H1 (cell line): ENCODE measurements at regions not wholly inside any gene's neighbourhood (a gene's known extent, or its start where the extent isn't known, plus 50 kb on each side); places are given as distances from the start of the nearest gene placed in this dataset.

Experiments
- CTCF ChIA-PET: fragments of 300-600 bp; sonication (Branson Sonifier 250); formaldehyde crosslinking; loops from one replicate; lab custom pipeline; 2021; ENCODE audit not compliant: partially characterized antibody; lab: Charles Lee
- POLR2A ChIA-PET: fragments of 300-600 bp; sonication (Branson Sonifier 250); formaldehyde crosslinking; loops from one replicate; lab custom pipeline; 2021; ENCODE audit warnings: inconsistent platforms; ENCODE audit not compliant: partially characterized antibody; lab: Charles Lee
- DNase-seq, 2 experiments: peaks; one replicate each; pipeline versions ENCODE4 v3.0.0 to v3.0.0-alpha.2; 2010 to 2022; ENCODE audit warnings: low spot score in 2 of 2, low read depth in 1 of 2, mixed read lengths in 1 of 2
- FAIRE-seq: peaks from 2 replicates; lab custom pipeline; 2011; peaks lifted over from hg19 to GRCh38; lab: Jason Lieb, UNC
- H2AFZ ChIP-seq: 2 replicates; pipeline ENCODE4 v1.8.1; 2012; ENCODE audit warnings: low read length, inconsistent platforms
- H2AK5ac ChIP-seq: 2 replicates; pipeline ENCODE4 v1.6.1; 2013; ENCODE audit warnings: low read depth, low read length
- H2BK120ac ChIP-seq: replicated peaks from 2 replicates; pipeline ENCODE3; 2013; ENCODE audit warnings: low read depth, low read length, inconsistent platforms
- H2BK12ac ChIP-seq: 2 replicates; pipeline ENCODE4 v1.6.1; 2013; ENCODE audit warnings: low read depth, low read length
- H2BK15ac ChIP-seq: 2 replicates; pipeline ENCODE4 v1.6.1; 2013; ENCODE audit warnings: low read length
- H2BK20ac ChIP-seq: 2 replicates; pipeline ENCODE4 v1.6.1; 2013; ENCODE audit warnings: low read length
- H2BK5ac ChIP-seq: 2 replicates; pipeline ENCODE4 v1.6.1; 2013; ENCODE audit warnings: low read depth, low read length
- H3K14ac ChIP-seq: 2 replicates; pipeline ENCODE4 v1.6.1; 2013; ENCODE audit warnings: inconsistent platforms; ENCODE audit not compliant: insufficient read length
- H3K18ac ChIP-seq: 2 replicates; pipeline ENCODE4 v1.6.1; 2013; ENCODE audit warnings: low read length; ENCODE audit errors: extremely low read depth
- H3K23ac ChIP-seq: 2 replicates; pipeline ENCODE4 v1.6.1; 2013; ENCODE audit warnings: inconsistent platforms; ENCODE audit not compliant: insufficient read length
- H3K23me2 ChIP-seq: 2 replicates; pipeline ENCODE4 v1.6.1; 2013; ENCODE audit warnings: low read depth, low read length
- H3K27ac ChIP-seq: 2 replicates; pipeline ENCODE4 v1.6.1; 2011; ENCODE audit warnings: low read depth, low read length, inconsistent platforms
- H3K27me3 ChIP-seq, 4 experiments: replicated peaks in 1 of 4; 1 replicate in 1 of 4; 2 replicates in 3 of 4; pipeline versions ENCODE4 v1.6.1 to v1.8.1; 2011 to 2013; ENCODE audit warnings: low read length in 3 of 4, mild to moderate bottlenecking in 3 of 4, inconsistent platforms in 2 of 4, mixed read lengths in 2 of 4, moderate library complexity in 1 of 4; ENCODE audit not compliant: control insufficient read depth in 3 of 4, insufficient read depth in 3 of 4; ENCODE audit errors: extremely low read depth in 1 of 4
- H3K36me3 ChIP-seq, 4 experiments: 2 replicates each; pipeline versions ENCODE4 v1.6.1 to v1.8.1; 2011 to 2013; ENCODE audit warnings: mild to moderate bottlenecking in 4 of 4, low read length in 3 of 4, moderate library complexity in 2 of 4, control low read depth in 1 of 4, inconsistent platforms in 1 of 4; ENCODE audit not compliant: insufficient read depth in 4 of 4, control insufficient read depth in 2 of 4
- H3K4ac ChIP-seq: replicated peaks from 2 replicates; pipeline ENCODE3; 2013; ENCODE audit warnings: low read length, low read depth, mixed read lengths, inconsistent platforms; ENCODE audit not compliant: insufficient read length
- H3K4me1 ChIP-seq, 4 experiments: replicated peaks in 1 of 4; 1 replicate in 1 of 4; 2 replicates in 3 of 4; pipeline versions ENCODE4 v1.6.1 to v1.8.1; 2011 to 2013; ENCODE audit warnings: low read length in 3 of 4, inconsistent platforms in 2 of 4, mixed read lengths in 1 of 4; ENCODE audit not compliant: insufficient read depth in 4 of 4, control insufficient read depth in 3 of 4
- H3K4me2 ChIP-seq, 2 experiments: 2 replicates each; pipeline versions ENCODE4 v1.6.1 to v1.8.1; 2011 to 2013; ENCODE audit warnings: low read depth in 2 of 2, low read length in 2 of 2, control low read depth in 1 of 2, inconsistent platforms in 1 of 2, mild to moderate bottlenecking in 1 of 2; ENCODE audit not compliant: insufficient read depth in 1 of 2
- H3K4me3 ChIP-seq, 4 experiments: fragments of 200-600, 300-600 bp in 1 of 4; sonication (generic), shearing (Covaris generic), sonication (Bioruptor Twin) in 1 of 4; 2 replicates each; pipeline versions ENCODE4 v1.5.1 to v1.8.1; 2011 to 2016; ENCODE audit warnings: low read length in 4 of 4, low read depth in 3 of 4, control low read depth in 2 of 4, inconsistent platforms in 2 of 4, mild to moderate bottlenecking in 2 of 4, mixed read lengths in 1 of 4, moderate library complexity in 1 of 4; ENCODE audit not compliant: insufficient read depth in 2 of 4; ENCODE audit errors: extremely low read depth in 1 of 4
- H3K56ac ChIP-seq: replicated peaks from 2 replicates; pipeline ENCODE3; 2013; ENCODE audit warnings: low read depth, mild to moderate bottlenecking, mixed read lengths, low read length, inconsistent platforms; ENCODE audit not compliant: insufficient read length
- H3K79me1 ChIP-seq: 2 replicates; pipeline ENCODE4 v1.6.1; 2013; ENCODE audit warnings: low read depth, low read length, control low read depth
- H3K79me2 ChIP-seq, 2 experiments: 2 replicates each; pipeline versions ENCODE4 v1.6.1 to v1.8.1; 2012 to 2013; ENCODE audit warnings: low read length in 2 of 2, mild to moderate bottlenecking in 2 of 2, inconsistent platforms in 1 of 2; ENCODE audit not compliant: insufficient read depth in 2 of 2, control insufficient read depth in 1 of 2
- H3K9ac ChIP-seq, 4 experiments: replicated peaks in 1 of 4; 1 replicate in 1 of 4; 2 replicates in 3 of 4; pipeline versions ENCODE4 v1.6.1 to v1.8.1; 2011 to 2013; ENCODE audit warnings: low read depth in 3 of 4, low read length in 3 of 4, control low read depth in 2 of 4, mild to moderate bottlenecking in 2 of 4, moderate library complexity in 2 of 4, inconsistent platforms in 1 of 4; ENCODE audit errors: extremely low read depth in 1 of 4
- H3K9me3 ChIP-seq, 2 experiments: 2 replicates each; pipeline versions ENCODE4 v1.6.1 to v1.8.1; 2012 to 2013; ENCODE audit warnings: mild to moderate bottlenecking in 2 of 2, moderate library complexity in 2 of 2, control low read depth in 1 of 2, inconsistent platforms in 1 of 2, low read depth in 1 of 2, low read length in 1 of 2, mixed read lengths in 1 of 2; ENCODE audit not compliant: insufficient read depth in 2 of 2
- H4K20me1 ChIP-seq, 2 experiments: replicated peaks in 1 of 2; 2 replicates each; pipeline versions ENCODE3 to v1.8.1; 2011 to 2013; ENCODE audit warnings: inconsistent platforms in 2 of 2, low read length in 2 of 2, mild to moderate bottlenecking in 1 of 2; ENCODE audit not compliant: insufficient read depth in 2 of 2, control insufficient read depth in 1 of 2
- H4K5ac ChIP-seq: 2 replicates; pipeline ENCODE4 v1.6.1; 2013; ENCODE audit warnings: low read length, low read depth, mixed read lengths, inconsistent platforms; ENCODE audit not compliant: insufficient read length
- H4K8ac ChIP-seq: 2 replicates; pipeline ENCODE4 v1.8.0; 2013; ENCODE audit warnings: mild to moderate bottlenecking, moderate library complexity, low read length, inconsistent platforms; ENCODE audit not compliant: insufficient read depth; ENCODE audit errors: extremely low read depth
- H4K91ac ChIP-seq: replicated peaks from 2 replicates; pipeline ENCODE3; 2013; ENCODE audit warnings: low read length, mixed read lengths, inconsistent platforms; ENCODE audit not compliant: insufficient read length
- CHD1 ChIP-seq: IDR thresholded peaks from 2 replicates; pipeline ENCODE4 v1.6.1; 2012; ENCODE audit warnings: low read depth, low read length, improper control_type of control experiment
- CREB1 ChIP-seq: IDR thresholded peaks from 2 replicates; pipeline ENCODE4 v1.6.1; 2012; ENCODE audit warnings: inconsistent platforms
- JUND ChIP-seq: IDR thresholded peaks from 2 replicates; pipeline ENCODE4 v1.6.1; 2011; ENCODE audit warnings: mild to moderate bottlenecking, improper control_type of control experiment, low read length
- RFX5 ChIP-seq: IDR thresholded peaks from 2 replicates; pipeline ENCODE4 v1.6.1; 2011; ENCODE audit warnings: low read depth, low read length, improper control_type of control experiment, borderline replicate concordance
- WGBS, 2 experiments: shearing (Covaris generic) in 1 of 2; methylation state at CpG; one replicate each; pipeline versions ENCODE4 v1.1.6 to v1.1.7; 2013 to 2015; ENCODE audit warnings: low lambda C conversion rate in 2 of 2, mixed read lengths in 2 of 2, inconsistent platforms in 1 of 2, low coverage in 1 of 2, missing lambda C conversion rate in 1 of 2; ENCODE audit not compliant: insufficient replicate concordance in 2 of 2, insufficient coverage in 1 of 2, insufficient read length in 1 of 2; ENCODE audit errors: extremely low coverage in 1 of 2, missing lambda C conversion rate in 1 of 2; 5-methylcytosine and 5-hydroxymethylcytosine counted together

GRCh38 chr10:3709456-3710060 lies 75.5 kb downstream of the KLF6 start:
- H2BK120ac ChIP-seq = no peak overlapping the region
- H2BK20ac ChIP-seq = no peak overlapping the region
- H2AK5ac ChIP-seq = no peak overlapping the region
- POLR2A ChIA-PET = no interaction called here
- H2BK5ac ChIP-seq = no peak overlapping the region
- no peaks in the 10 kb centered on the region; the same call in 1 of the 2 replicates for H3K23me2 ChIP-seq
- WGBS, 2 experiments = 89% methylated on average over 4 of the region's 4 CpGs; no CpG with 5 or more reads in 1 of the 2 experiments
- H3K18ac ChIP-seq = no peak overlapping the region
- H2AFZ ChIP-seq = no peak overlapping the region
- TF ChIP-seq CREB1 (no peak), CHD1 (no peak), JUND (no peak), RFX5 (no peak)
- H3K23ac ChIP-seq = no peak overlapping the region
- no peaks in the 10 kb centered on the region for H3K27me3 ChIP-seq
- H4K91ac ChIP-seq = no peak overlapping the region
- H3K79me2 ChIP-seq = no peaks in the 10 kb centered on the region
- H3K4me1 ChIP-seq = no peaks in the 10 kb centered on the region
- peaks cover 0 to 6% of the 10 kb centered on the region in 2 experiments; a peak in 2 of 4 replicates for H3K9me3 ChIP-seq
- H3K4me2 ChIP-seq = no peak overlapping the region
- CTCF ChIA-PET = no interaction called here
- no peaks in the 10 kb centered on the region for H3K79me1 ChIP-seq
- FAIRE-seq (no peak), DNase-seq (no peak)
- no peak overlapping the region for H2BK12ac ChIP-seq
- no peak overlapping the region for H2BK15ac ChIP-seq
- H3K36me3 ChIP-seq = no peaks in the 10 kb centered on the region
- H3K27ac ChIP-seq = no peak overlapping the region
- no peak overlapping the region for H3K4ac ChIP-seq
- no peak overlapping the region for H4K8ac ChIP-seq
- no peak overlapping the region for H4K5ac ChIP-seq
- no peak overlapping the region for H3K4me3 ChIP-seq
- H4K20me1 ChIP-seq = peaks cover 0 to 3% of the 10 kb centered on the region in 2 experiments
- no peak overlapping the region for H3K56ac ChIP-seq
- H3K14ac ChIP-seq = no peak overlapping the region
- H3K9ac ChIP-seq = no peak overlapping the region
